ENCODE measurements at regions not wholly inside any gene's neighbourhood (a gene's known extent, or its start where the extent isn't known, plus 50 kb on each side); places are given as distances from the start of the nearest gene placed in this dataset.
"Not testable (repeated sequence)": the region's sequence is repeated elsewhere in the genome, so short reads cannot be mapped to it uniquely, and the experiment has no call there.

DNA sequence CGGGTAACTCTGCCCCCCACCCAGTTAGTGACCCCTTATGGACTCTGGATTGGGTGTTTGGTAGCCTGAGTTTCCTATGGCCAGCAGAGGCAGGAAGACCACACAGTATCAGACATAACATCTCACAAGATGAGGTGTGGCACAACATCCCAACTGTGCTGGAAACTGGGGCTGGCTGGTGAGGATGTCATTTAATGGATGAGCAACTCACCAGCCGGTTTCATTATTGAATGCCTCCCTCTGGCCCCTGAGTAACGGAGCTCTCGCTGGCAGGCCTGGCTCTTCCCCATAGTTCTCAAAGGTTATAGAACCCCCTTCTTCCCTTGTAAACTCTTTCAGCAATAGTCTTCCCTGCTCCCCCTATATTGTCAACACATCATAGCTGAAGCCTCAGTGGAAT, 195.0 kb downstream of the BCL11A start:
- DNase-seq (ENCODE audit: extremely low read depth, low read depth), result no peak

DNA sequence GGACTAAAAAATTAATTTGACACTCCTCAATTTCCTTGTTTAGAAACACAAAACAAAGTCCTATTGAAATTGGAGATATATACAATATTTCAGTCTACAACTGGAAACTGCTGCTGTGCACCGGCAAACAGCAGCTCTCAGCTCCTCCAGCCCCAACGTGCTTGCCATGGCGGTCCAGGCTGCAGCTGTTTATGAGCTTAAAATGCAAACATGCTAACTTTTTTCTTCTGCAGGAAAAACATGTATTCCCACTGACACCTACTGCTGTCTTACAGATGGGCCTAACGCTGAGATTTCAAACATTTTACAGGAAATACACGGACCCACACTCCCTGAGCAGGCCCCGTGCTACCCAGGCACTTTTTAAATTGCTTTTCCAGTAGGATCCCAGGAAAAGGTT, 195.5 kb downstream of the BCL11A start:
- DNase-seq (ENCODE audit: extremely low read depth, low read depth), result no peak

DNA sequence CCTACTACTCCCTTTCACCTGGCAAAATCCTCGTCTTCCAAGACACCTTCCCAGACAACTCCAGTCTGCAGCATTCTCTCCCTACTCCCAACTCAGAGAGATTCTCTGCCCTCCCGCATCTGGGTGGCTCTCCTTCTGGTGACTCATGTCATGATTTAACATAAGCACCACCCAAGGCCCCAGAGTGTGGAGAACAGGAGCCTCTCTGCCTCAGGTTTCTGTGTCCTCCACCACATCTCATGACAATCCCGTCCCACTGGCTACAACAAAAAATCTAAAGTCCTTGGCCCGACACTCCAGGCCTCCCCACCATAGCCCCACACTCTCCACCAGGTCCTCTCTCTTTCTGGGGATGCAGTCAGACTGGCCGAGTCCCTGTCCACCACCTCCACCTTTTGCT, 197.1 kb downstream of the BCL11A start:
- no peak for DNase-seq (ENCODE audit: extremely low read depth, low read depth)

DNA sequence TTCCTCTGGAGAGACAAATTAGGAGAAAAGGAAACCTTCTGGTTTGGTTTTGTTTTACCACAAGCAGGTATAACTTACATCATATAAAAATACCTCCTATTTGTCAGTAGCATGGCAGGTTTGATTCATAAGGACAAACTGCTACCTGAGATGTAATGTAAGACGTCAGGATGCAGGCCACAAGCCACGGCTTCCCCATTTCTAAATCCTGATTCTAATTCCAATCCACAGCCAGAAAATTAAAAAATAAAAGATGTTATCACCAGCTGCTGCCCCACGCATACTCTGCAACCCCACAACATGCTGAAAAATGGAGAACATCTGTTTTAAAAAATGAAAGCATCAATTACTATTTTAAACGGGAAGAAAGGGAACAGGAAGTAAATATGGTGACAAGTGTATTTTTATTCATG, 197.6 kb downstream of the BCL11A start:
- DNase-seq (ENCODE audit: extremely low read depth, low read depth), result no peak

DNA sequence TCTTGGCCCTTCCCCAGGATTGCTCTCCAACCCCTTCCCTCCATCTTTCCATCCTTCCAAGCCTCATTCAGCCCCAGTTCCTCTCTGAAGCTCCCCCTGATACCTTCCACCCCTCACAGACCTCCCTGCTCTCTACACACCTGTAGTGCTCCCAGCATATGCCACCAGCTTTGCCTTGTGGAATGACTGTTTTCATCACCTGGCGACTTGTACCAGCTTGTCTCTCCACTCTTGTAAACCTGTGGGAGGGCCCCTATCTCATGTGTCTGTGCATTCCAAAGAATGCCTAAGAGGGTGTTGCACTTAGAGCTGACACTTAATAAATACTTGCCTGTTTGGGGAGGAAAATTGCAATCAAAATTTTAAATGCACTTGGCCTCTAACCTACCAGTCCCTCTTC, 198.7 kb downstream of the BCL11A start:
- no peak for DNase-seq (ENCODE audit: extremely low read depth, low read depth)

DNA sequence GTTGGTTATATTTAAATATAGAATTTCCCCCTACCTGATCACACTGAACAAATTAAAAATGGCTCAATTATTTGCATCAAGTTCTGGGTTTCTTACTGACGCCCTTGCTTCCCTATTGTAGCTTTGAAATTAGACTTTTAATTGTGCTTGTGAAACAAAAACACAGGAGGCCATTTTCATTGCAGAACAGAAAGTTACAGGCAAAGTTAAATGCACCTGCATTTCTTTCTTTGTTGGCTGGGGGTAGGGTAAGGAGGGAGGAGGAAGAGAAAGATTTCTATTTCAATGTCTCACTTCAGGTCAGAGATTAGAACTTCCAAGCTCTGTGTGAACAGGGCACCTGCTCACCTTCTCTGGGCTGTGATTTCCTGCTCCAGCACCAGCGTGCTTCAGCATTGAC, 199.6 kb downstream of the BCL11A start:
- DNase-seq (ENCODE audit: extremely low read depth, low read depth), result no peak

DNA sequence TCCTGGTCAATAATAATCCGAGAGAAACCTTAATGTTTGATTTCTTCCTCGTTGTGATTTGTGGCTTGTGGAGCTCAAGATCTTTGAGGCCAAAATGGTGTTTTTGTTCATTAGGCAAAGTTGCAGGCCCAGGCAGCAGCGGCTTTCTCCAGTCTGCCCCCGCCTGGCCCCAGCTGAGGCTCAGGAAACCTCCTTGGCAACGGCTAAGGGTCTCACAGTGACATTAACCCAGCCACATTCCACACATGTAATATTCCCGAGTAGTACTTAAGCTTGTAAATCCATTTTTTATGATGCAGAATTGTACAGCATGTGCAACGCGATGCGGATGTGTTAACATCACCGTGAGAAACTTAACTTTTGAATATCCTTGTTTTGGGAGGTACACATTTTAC, 200.1 kb downstream of the BCL11A start:
- no peak for DNase-seq (ENCODE audit: extremely low read depth, low read depth)

DNA sequence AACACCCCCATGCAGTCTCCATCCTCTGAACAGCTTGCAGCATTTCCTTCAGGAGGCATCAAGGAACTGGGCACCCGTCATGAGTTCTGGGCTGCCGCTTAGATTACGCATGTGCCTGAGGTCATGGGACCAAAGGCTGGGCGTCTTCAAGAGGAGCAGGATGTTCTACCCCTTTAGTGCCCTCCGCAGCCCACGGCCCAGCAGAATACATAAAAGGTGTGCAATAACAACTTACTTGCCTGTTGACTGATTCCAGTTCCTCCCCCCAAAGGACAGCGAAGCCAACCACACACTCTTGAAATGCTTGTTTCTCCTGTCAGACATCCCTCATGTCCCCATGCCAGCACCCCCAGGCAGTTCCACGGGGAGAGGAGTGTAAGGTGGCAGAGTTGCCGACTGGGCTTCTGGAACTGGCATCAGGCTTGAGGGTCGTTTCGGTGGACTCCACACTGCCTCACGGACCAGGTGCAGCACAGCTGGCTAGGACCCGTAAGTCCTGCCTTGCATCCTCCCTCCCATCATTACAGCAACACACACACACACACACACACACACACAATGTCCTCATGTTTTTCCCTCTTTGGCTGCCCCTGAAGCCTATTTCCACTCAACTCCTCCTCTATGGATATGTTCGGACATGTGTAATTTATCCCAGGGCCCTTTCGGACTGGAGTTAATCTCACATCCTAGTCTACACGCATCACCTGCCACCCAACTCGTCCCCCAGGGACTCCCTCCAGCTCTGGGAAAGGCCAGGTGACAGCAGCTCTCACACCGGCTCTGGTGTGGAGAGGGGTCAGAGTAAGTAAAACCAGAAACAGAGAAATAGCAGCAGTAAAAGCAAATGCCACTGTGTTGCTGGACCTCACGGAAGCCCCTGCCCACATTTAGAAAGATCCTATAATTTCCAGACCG, 200.7 kb downstream of the BCL11A start:
- DNase-seq (ENCODE audit: extremely low read depth, low read depth), result no peak

DNA sequence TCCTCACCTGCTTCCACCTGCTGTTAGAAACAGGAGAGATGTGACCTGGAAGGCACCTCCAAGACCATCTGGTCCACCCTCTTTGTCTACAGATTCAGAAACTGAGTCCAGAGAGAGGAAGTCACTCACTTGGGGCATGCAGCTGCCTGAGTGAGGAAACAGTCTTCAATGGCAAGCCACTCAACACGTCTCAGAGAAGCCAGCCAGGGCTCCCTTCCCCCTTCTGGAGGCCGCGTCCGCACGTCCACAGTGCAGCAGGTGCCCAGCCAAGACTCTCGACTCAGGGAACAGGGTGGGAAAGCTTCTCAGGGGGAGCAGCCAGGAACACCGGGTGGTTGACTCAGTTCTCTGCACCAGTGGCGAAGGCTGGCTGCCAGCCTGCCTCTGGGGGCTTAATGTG, 201.7 kb downstream of the BCL11A start:
- no peak for DNase-seq (ENCODE audit: extremely low read depth, low read depth)

DNA sequence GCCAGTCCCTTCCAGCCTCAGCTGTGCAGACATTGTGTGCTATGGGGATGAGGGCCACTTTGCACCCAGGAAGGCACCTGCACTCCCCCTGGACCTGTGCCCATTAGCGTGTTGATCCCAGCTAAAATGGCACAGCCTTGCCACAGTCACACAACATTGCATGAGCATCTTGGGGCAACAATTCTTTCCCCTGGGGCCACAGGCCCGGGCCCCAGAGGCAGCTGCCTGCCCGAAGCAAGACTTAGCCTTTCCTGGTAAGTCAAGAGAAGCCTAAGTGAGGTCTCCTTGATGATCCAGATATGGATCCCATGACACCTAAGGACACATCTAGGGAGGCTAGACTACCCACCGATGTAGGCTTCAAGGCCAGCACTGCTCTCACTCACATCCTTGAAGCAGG, 202.1 kb downstream of the BCL11A start:
- no peak for DNase-seq (ENCODE audit: extremely low read depth, low read depth)

DNA sequence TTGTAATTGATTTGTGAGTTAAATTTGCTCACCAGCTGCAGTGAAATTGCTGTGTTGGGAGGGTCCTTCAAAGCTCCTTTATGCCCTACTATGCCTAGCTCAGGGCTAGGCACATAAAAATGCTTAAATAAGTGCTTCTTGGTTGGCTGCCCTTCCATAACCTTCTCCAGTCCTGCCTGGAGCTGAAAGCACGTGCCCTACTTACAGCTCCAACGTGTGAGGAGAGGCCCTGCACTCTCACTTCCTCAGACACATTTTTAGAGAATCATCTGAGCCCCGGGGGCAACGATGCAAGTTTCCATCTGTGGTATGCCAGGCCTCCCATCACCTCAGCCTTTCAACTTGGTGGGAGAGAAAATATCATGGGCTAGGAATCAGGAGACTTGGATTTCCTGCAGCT, 202.7 kb downstream of the BCL11A start:
- no peak for DNase-seq (ENCODE audit: extremely low read depth, low read depth)

DNA sequence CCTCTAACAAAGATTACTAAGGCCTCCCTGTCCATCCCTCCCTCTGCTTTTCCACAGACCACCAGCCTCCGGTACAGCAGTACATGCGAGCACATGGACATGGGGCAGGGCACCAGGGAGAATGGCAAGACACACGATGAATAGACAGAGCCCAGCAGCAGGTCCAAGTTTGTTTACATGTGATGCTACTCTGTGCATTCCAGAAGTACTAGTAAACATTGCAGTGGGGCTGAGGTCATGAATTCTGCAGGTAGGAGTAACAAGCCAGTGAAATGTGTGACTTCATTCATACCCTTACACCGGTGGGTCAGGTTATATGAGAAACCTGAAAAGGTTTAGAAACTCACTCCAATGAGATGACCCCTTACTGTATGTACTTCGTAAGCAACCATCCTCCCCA, 205.7 kb downstream of the BCL11A start:
- DNase-seq (ENCODE audit: extremely low read depth, low read depth), result no peak

DNA sequence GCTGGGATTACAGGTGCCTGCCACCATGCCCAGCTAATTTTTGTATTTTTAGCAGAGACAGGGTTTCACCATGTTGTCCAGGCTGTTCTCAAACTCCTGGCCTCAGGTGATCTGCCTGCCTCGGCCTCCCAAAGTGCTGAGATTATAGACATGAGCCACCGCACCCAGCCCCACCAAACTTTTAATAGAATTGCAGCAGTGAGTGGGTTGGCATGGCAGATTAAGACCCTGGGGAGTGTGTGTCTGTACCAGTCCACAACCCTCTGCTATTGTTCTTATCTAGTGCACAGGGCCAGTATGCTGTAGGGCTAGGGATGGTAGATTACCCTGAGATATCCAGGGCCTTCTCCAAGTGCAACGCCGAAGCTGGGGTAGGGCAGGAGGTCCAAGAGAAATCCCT, 211.0 kb downstream of the BCL11A start:
- not testable (repeated sequence) for DNase-seq (ENCODE audit: extremely low read depth, low read depth)

DNA sequence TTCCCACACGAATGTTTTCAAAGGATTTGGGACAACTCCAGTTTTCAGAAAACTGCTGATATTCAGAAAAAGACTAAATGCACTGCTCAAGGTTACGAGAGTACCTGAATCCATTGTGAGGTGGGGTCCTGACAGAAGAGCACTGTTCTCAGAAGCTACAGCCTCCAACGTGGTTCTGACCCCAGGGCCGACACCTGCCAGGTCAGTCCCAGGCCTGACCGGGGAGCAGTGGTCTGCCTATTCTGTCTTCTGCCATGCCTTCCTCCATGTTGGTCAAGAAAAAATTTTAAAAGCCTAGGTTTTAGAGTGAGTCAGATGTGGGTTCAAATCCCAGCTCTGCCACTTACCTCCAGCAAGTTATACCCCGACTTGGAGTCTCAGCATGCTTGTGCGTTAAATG, 212.3 kb downstream of the BCL11A start:
- no peak for DNase-seq (ENCODE audit: extremely low read depth, low read depth)

DNA sequence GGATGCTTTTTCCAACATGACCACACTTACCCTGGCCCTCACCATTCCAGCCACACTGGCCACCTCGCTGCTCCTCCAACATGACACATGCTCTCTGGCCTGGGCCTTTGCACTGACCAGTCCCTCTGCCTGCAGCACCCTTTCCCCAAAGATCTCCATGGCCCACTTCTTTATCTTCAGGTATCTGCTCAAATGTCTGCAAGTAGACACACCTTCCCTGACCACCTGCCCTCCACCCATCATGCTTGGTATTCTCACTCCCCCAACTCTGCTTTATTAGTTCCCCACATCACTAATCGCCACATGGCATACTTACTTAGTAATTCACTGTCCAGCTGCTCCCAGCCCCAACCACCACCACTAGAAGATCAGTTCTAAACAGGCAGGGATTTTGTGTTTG, 214.2 kb downstream of the BCL11A start:
- DNase-seq (ENCODE audit: extremely low read depth, low read depth), result no peak

DNA sequence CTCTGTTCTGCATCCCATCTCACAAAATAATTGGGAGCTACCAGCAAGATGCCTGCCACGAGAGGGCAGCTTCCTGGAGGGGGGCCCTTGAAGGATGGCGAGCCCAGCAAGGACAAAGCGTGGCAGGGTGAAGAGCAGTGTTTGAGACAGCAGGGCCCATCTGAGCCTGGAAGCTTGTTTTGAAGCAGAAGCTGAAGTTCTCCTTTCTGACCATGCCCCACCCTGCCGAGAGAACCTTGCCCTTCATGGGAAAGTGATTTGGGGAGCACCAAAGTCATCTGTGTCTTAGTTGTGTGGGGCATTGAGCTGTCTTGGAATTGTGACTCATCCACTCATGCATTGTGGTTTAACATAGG, 216.3 kb downstream of the BCL11A start:
- no peak for DNase-seq (ENCODE audit: extremely low read depth, low read depth)

DNA sequence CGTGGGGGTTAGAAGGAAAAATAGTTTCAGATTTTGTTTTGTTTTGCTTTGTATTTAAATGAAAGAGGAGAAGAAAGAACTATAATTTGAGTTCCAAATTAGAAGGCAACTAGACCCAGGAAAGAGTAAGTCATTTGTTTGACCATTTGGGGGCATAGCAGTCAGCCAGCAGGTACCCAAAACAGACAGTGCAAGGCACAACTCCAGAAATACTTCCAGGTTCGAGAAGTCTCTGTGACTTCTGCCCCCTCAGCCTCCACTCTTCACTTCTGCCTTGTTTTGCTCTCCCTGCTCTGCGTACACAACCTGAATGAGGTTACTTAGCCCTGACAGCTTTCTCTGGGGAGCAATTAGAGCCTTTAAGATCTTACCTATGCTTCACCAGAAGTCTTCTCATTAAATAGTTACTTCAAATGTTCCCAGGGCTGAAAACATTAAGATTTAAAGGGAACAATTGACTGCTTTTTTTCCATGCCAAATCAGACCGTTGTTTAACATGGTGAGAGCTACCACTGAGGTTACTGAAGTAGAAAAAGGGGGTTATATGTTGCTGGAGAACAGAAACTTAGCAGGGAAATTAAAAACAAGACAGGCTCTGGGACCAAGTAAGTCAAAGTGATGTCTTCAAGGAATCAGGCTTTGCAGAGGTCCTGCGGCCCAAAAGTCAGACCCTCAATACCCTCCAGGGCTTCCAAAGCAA, 216.9 kb downstream of the BCL11A start:
- no peak for DNase-seq (ENCODE audit: extremely low read depth, low read depth)

DNA sequence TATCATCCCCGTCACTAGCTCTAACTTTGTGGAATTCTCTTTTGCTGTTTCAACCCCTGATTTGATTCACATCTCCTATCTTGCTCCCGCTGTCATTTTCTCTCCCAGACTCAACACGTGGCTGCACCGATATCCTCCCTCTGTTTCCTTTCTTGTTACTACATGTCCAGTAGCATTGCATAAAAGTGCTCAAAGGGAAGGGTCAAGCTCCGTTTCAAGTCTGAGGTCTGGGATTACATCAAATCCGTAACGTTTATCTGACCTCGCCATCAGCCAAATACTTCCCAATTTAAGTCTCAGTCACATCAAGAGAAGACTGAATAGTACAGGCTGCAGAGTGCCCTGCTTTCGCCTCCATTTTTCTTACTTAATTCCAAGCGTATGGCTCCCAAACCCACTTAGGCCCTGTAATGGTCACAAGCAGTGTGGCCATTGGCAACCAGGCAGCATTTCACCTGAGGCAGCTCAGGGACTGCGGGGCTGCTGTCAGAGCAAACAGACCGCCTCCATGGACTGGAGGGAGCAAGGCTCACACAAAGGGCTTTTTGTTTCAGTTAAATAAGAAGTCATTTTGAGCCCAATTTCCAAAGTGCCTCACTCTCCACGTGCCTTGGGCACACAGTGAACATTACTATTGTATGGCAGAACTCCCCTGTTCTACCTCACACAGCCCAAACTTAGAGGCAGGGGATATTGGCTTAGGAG, 217.8 kb downstream of the BCL11A start:
- DNase-seq (ENCODE audit: extremely low read depth, low read depth), result no peak

DNA sequence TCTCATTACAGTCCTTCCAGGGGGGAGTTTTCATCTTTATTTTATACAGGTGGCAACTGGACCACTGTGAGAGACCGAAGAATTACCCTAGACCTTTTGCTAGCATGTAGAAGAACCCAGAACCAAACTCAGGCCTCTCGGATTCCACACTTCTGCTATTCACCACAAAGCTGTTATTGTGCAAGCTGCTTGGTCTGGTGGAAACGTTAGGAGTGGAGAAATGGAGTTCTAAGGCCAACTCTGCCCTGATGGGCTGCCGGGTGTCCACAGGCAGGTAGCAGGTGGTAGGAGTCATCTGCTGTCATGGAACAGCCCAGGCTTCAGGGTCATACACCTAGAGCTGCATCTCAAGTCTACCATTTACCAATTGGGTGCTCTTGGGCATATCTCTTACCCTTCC, 218.8 kb downstream of the BCL11A start:
- no peak for DNase-seq (ENCODE audit: extremely low read depth, low read depth)

DNA sequence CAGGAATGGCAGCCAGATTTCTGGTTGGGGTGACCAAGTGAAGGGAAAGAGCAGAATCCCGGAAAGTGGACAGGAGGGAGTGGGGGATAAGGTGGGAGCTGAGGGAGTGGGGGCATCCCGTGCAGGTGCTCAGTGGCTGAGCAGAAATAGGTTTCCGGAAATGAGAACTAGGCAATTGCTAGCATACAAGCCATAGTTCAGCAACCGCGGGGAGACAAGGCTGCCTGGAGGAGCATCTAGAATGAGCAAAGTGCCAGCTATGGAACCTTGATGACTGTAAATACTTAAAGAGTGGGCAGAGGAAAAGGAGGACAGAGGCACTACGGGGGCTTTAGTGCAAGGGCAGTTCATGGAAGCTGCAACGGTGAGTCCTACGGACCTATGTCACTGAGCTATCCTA, 220.2 kb downstream of the BCL11A start:
- no peak for DNase-seq (ENCODE audit: extremely low read depth, low read depth)

DNA sequence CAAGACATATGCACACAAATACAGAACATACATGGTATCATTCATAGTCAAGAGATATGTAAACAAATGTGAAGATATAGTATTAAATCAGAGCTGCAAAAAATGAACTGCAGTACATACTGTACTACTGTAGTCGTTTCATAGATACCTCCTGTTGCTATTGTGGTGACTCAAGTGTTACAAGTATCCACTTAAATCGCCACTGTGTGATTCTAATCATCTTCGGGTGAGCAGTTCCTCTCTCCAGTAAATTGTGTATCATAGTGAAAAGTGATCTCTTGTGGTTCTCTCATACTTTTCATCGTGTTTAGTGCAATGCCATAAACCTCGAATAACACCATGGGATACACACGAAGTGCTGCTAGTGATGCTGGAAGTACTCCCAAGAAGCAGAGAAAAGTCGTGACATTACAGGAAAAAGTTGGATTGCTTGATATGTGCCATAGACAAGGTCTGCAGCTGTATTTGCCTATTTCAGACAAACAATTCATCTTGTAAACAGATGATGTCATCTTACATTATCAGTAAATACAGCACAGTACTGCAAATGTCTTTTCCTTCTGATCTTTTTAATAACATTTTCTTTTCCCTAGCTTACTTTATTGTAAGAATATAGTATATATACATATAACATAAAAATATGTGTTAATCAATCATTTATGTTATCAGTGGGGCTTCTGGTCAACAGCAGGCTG, 222.2 kb downstream of the BCL11A start:
- DNase-seq (ENCODE audit: extremely low read depth, low read depth), result no peak

All from NCI-H460 (cell line).